Suppressor macrophage treated with lipopolysaccharide for 4 hours (primary cell): ENCODE measurements at regions not wholly inside any gene's neighbourhood (a gene's known extent, or its start where the extent isn't known, plus 50 kb on each side); places are given as distances from the start of the nearest gene placed in this dataset.
"Not testable (repeated sequence)": the region's sequence is repeated elsewhere in the genome, so short reads cannot be mapped to it uniquely, and the experiment has no call there.

Experiments
- DNase-seq: peaks from one replicate; pipeline ENCODE4 v3.0.0-alpha.2; 2020

GRCh38 chr5:57394421-57395210, 88.0 kb downstream of the ACTBL2 start:
- DNase-seq = no peak

- no peak for DNase-seq
Measured at GRCh38 chr5:57386958-57387357, 95.7 kb downstream of the ACTBL2 start.

- DNase-seq = peak; percentile 17
Measured at GRCh38 chr5:57383093-57383861, 99.3 kb downstream of the ACTBL2 start.

GRCh38 chr5:57382655-57383054, 100.0 kb downstream of the ACTBL2 start:
- DNase-seq = no peak

GRCh38 chr5:57370376-57370775, 112.2 kb downstream of the ACTBL2 start:
- no peak for DNase-seq

GRCh38 chr5:57368010-57368409, 114.6 kb downstream of the ACTBL2 start:
- no peak for DNase-seq

- DNase-seq = no peak
Measured at GRCh38 chr5:57366744-57367143, 115.9 kb downstream of the ACTBL2 start.

GRCh38 chr5:57362951-57363350, 119.7 kb downstream of the ACTBL2 start:
- DNase-seq = no peak

- DNase-seq = no peak
Measured at GRCh38 chr5:57360871-57361270, 121.7 kb downstream of the ACTBL2 start.

GRCh38 chr5:57358796-57359592, 123.6 kb downstream of the ACTBL2 start:
- DNase-seq = no peak

- DNase-seq = not testable (repeated sequence)
Measured at GRCh38 chr5:57356850-57357249, 125.8 kb downstream of the ACTBL2 start.

GRCh38 chr5:57349214-57349613, 133.4 kb downstream of the ACTBL2 start:
- no peak for DNase-seq

- DNase-seq = no peak
Measured at GRCh38 chr5:57348376-57349140, 134.1 kb downstream of the ACTBL2 start.

GRCh38 chr5:57346328-57346727, 136.3 kb downstream of the ACTBL2 start:
- no peak for DNase-seq

GRCh38 chr5:57341380-57341979, 141.1 kb downstream of the ACTBL2 start:
- no peak for DNase-seq

GRCh38 chr5:57340681-57341080, 141.9 kb downstream of the ACTBL2 start:
- DNase-seq = no peak

- no peak for DNase-seq
Measured at GRCh38 chr5:57339521-57339920, 143.1 kb downstream of the ACTBL2 start.

- no peak for DNase-seq
Measured at GRCh38 chr5:57338868-57339340, 143.7 kb downstream of the ACTBL2 start.

- DNase-seq = peak; percentile 35
Measured at GRCh38 chr5:57338068-57338867, 144.3 kb downstream of the ACTBL2 start.

GRCh38 chr5:57335092-57335660, 147.4 kb downstream of the ACTBL2 start:
- no peak for DNase-seq

- no peak for DNase-seq
Measured at GRCh38 chr5:57334475-57334874, 148.1 kb downstream of the ACTBL2 start.
